HFF-Myc (cell line): ENCODE measurements at regions not wholly inside any gene's neighbourhood (a gene's known extent, or its start where the extent isn't known, plus 50 kb on each side); places are given as distances from the start of the nearest gene placed in this dataset.
"Not testable (repeated sequence)": the region's sequence is repeated elsewhere in the genome, so short reads cannot be mapped to it uniquely, and the experiment has no call there.

Experiments used
- DNase-seq: peaks from one replicate; pipeline ENCODE4 v3.0.0-alpha.2; 2011; ENCODE audit warnings: low read depth; ENCODE audit errors: extremely low read depth
- H3K4me3 ChIP-seq: replicated peaks from 2 replicates; pipeline ENCODE4 v1.5.1; 2011; ENCODE audit warnings: low read depth, mild to moderate bottlenecking, control low read depth, low read length
- CTCF ChIP-seq: IDR thresholded peaks from 2 replicates; pipeline ENCODE4 v1.5.1; 2012; ENCODE audit warnings: mild to moderate bottlenecking, low read depth, low read length, control low read depth; ENCODE audit errors: missing control alignments

- TF ChIP-seq CTCF: no peak
- no peak for DNase-seq
- H3K4me3 ChIP-seq: no peak overlapping the region
Observed at GRCh38 chr11:15685306-15685705, 570.6 kb downstream of the INSC start.

GRCh38 chr11:15686259-15686658 lies 571.5 kb downstream of the INSC start:
- DNase-seq, H3K4me3 ChIP-seq: not testable (repeated sequence)

- no peak overlapping the region for H3K4me3 ChIP-seq
- no peak for DNase-seq
- no peak for TF ChIP-seq CTCF
Observed at GRCh38 chr11:15687342-15687741, 572.6 kb downstream of the INSC start.

GRCh38 chr11:15688351-15688792 lies 573.6 kb downstream of the INSC start:
- DNase-seq: no peak
- H3K4me3 ChIP-seq: no peak overlapping the region
- no peak for TF ChIP-seq CTCF

- H3K4me3 ChIP-seq: no peak overlapping the region
- TF ChIP-seq CTCF: no peak
- DNase-seq: no peak
Observed at GRCh38 chr11:15690320-15690719, 575.6 kb downstream of the INSC start.

- TF ChIP-seq CTCF: no peak
- no peak overlapping the region for H3K4me3 ChIP-seq
Observed at GRCh38 chr11:15692739-15693138, 578.0 kb downstream of the INSC start.

GRCh38 chr11:15695096-15695721 lies 580.5 kb downstream of the INSC start:
- no peak overlapping the region for H3K4me3 ChIP-seq
- no peak for TF ChIP-seq CTCF
- no peak for DNase-seq

More at GRCh38 chr11:15692739-15693138, 578.0 kb downstream of the INSC start:
- no peak for DNase-seq
